WTC11 (cell line): ENCODE measurements at regions not wholly inside any gene's neighbourhood (a gene's known extent, or its start where the extent isn't known, plus 50 kb on each side); places are given as distances from the start of the nearest gene placed in this dataset.

ENCODE experiments used
- ATAC-seq: fragments of 200-7000 bp; cut with Tn5 transposase; 2 replicates; pipeline ENCODE4 v1.10.0; 2021; ENCODE audit warnings: mild to moderate bottlenecking, moderate library complexity
- CTCF ChIA-PET: fragments of 300-600 bp; sonication (Branson Sonifier 250); formaldehyde crosslinking; loops from one replicate; lab custom pipeline; 2021; ENCODE audit warnings: antibody characterized with exemption; lab: Charles Lee
- POLR2A ChIA-PET: fragments of 350-600 bp; sonication (Branson Sonifier 250); formaldehyde crosslinking; loops from one replicate; lab custom pipeline; 2021; ENCODE audit warnings: antibody characterized with exemption; lab: Charles Lee
- DNase-seq: peaks from one replicate; pipeline ENCODE4 v3.0.0; 2021; ENCODE audit warnings: low spot score
- H3K27ac Mint-ChIP-seq: 2 replicates; pipeline ENCODE4 v1.8.0; 2021; ENCODE audit warnings: mixed read lengths
- H3K27me3 Mint-ChIP-seq: 2 replicates; pipeline ENCODE4 v1.8.0; 2021; ENCODE audit warnings: low read depth, mild to moderate bottlenecking, moderate library complexity, mixed read lengths
- H3K36me3 Mint-ChIP-seq: 2 replicates; pipeline ENCODE4 v1.8.0; 2021; ENCODE audit warnings: mixed read lengths
- H3K4me1 Mint-ChIP-seq: 2 replicates; pipeline ENCODE4 v1.8.0; 2022; ENCODE audit warnings: mixed read lengths
- H3K4me3 Mint-ChIP-seq: 2 replicates; pipeline ENCODE4 v1.8.0; 2021; ENCODE audit warnings: mild to moderate bottlenecking, moderate library complexity, mixed read lengths
- H3K9me3 Mint-ChIP-seq: 2 replicates; pipeline ENCODE4 v1.8.0; 2021; ENCODE audit warnings: mixed read lengths
- ARID4B ChIP-seq: sonication (generic); formaldehyde crosslinking; IDR thresholded peaks from 2 replicates; pipeline ENCODE4 v1.8.0; 2023; ENCODE audit warnings: missing genetic modification reagents, mild to moderate bottlenecking, borderline replicate concordance
- ATF1 ChIP-seq: sonication (generic); formaldehyde crosslinking; IDR thresholded peaks from 2 replicates; pipeline ENCODE4 v1.8.1; 2023; ENCODE audit warnings: mild to moderate bottlenecking, moderate library complexity, missing genetic modification reagents
- ATF3 ChIP-seq: sonication (generic); formaldehyde crosslinking; conservative IDR thresholded peaks from 2 replicates; pipeline ENCODE4 v1.8.1; 2022; ENCODE audit warnings: mild to moderate bottlenecking, missing genetic modification reagents
- E2F1 ChIP-seq: sonication (generic); formaldehyde crosslinking; IDR thresholded peaks from 2 replicates; pipeline ENCODE4 v1.8.0; 2022; ENCODE audit warnings: mild to moderate bottlenecking, missing genetic modification reagents
- FOXP4 ChIP-seq: sonication (generic); formaldehyde crosslinking; IDR thresholded peaks from 2 replicates; pipeline ENCODE4 v1.8.0; 2022; ENCODE audit warnings: mild to moderate bottlenecking, missing genetic modification reagents
- RORB ChIP-seq: fragments of 250-450 bp; sonication (Bioruptor Pico); IDR thresholded peaks from 2 replicates; pipeline ENCODE4 v1.9.0; 2021; ENCODE audit warnings: mild to moderate bottlenecking
- ZNF423 ChIP-seq: fragments of 250-450 bp; sonication (Bioruptor Pico); IDR thresholded peaks from 2 replicates; pipeline ENCODE4 v2.1.2; 2022; ENCODE audit warnings: mild to moderate bottlenecking, moderate library complexity
- ZNF425 ChIP-seq: fragments of 250-450 bp; sonication (Bioruptor Pico); conservative IDR thresholded peaks from 2 replicates; pipeline ENCODE4 v1.9.0; 2021; ENCODE audit warnings: mild to moderate bottlenecking
- ZNF532 ChIP-seq: fragments of 250-450 bp; sonication (Bioruptor Pico); IDR thresholded peaks from 2 replicates; pipeline ENCODE4 v1.9.0; 2021; ENCODE audit warnings: mild to moderate bottlenecking, borderline replicate concordance
- TF ChIP-seq, protein P1 (sequence below): sonication (generic); formaldehyde crosslinking; IDR thresholded peaks from 2 replicates; pipeline ENCODE4 v1.8.1; 2022; ENCODE audit warnings: missing genetic modification reagents, borderline replicate concordance

DNA sequence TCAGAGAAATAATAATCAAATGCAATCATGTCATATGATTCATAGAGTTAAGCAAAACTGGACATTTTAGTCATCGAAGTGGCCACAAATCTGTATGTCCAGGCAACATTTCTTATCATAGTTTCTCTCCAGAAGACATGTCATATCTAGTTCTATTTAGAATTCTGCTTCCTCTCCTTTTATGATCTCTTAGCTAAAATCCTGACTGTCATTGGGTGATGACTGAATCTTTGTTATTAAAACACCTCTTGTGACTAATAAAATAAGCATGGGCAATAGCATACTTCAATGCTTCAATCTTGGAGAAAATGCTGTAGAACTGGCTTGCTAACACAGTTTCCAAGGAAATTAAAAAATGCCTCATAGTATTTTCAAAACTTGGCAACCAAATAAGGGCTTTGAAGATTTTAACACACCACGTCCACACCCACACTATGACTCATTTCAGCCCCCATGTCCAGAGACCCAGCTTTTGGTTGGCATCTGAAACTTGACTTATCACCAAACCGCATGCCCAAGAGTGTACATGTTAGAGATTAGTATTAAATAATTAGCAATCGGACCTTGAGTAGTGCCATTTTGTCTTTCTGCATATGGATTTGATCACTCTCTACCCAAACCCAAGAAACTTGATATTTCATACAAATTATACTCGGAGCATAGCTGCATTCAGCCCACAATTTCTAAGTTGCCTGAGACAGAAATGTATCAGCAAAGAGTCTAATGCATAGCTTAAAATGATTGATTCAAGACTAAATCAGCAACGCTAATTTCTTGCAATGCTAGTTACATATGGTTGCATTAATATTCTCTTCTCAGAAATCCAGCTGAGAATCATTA lies 106.5 kb upstream of the ETAA1 start (continued):
- no peak for TF ChIP-seq E2F1 (CRISPR knock-in tag)

DNA sequence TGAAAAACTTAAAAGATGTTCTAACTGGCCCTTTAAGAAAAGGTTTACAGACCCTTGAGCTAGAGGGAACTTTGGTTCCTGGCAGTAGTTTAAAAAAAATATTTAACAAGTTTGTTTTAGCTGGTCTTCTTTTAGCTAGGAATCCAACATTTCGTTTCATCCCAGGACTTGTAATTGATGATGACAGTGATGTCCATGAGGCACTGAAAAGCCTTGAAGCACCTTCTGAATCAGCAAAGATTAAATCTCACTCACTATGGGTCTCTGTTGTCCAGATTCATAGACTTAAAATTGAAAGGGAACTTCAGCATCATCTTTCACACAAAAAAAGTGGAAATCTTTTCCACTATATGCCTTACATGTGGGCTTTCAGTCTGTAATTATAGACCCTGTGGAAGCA lies 102.9 kb upstream of the ETAA1 start:
- Mint-ChIP-seq H3K9me3 (no peaks in the 10 kb centered on the region), H3K27me3 (no peaks in the 10 kb centered on the region), H3K4me3 (no peak overlapping the region), H3K27ac (no peak overlapping the region), H3K4me1 (no peaks in the 10 kb centered on the region), H3K36me3 (no peaks in the 10 kb centered on the region)
- TF ChIP-seq ATF3 (CRISPR knock-in tag) (no peak), ZNF532 (CRISPR knock-in tag) (no peak), ATF1 (CRISPR knock-in tag) (no peak), RORB (CRISPR knock-in tag) (no peak), ZNF425 (CRISPR knock-in tag) (no peak)
- TF ChIP-seq, protein P1, sequence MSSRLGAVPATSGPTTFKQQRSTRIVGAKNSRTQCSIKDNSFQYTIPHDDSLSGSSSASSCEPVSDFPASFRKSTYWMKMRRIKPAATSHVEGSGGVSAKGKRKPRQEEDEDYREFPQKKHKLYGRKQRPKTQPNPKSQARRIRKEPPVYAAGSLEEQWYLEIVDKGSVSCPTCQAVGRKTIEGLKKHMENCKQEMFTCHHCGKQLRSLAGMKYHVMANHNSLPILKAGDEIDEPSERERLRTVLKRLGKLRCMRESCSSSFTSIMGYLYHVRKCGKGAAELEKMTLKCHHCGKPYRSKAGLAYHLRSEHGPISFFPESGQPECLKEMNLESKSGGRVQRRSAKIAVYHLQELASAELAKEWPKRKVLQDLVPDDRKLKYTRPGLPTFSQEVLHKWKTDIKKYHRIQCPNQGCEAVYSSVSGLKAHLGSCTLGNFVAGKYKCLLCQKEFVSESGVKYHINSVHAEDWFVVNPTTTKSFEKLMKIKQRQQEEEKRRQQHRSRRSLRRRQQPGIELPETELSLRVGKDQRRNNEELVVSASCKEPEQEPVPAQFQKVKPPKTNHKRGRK (CRISPR knock-in tag) = no peak
- ChIA-PET POLR2A (no interaction called here), CTCF (no interaction called here)
- DNase-seq (no peak), ATAC-seq (no peak)

DNA sequence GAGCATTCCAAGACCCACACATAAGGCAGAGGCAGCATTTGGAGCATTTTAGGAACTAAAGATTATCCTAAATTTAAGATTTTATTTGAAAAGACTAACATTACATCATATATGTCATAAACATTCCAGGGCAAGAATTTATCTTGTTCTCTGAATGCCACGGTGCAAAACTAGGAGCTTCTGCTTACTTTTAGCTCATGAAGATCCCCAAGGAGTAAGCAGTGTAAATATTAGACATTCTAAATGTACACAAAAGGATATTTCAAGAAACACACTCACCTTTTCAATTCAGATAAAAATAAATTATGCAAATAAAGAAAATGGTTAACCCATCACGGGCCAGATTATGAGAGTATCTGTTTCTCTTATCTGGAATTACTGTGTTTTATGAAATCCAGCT lies 101.7 kb upstream of the ETAA1 start:
- H3K27me3 Mint-ChIP-seq = no peaks in the 10 kb centered on the region
- H3K4me3 Mint-ChIP-seq = no peak overlapping the region
- POLR2A ChIA-PET = no interaction called here
- H3K36me3 Mint-ChIP-seq = no peaks in the 10 kb centered on the region
- H3K9me3 Mint-ChIP-seq = no peaks in the 10 kb centered on the region
- TF ChIP-seq FOXP4 (CRISPR knock-in tag) (no peak), ARID4B (no peak), ZNF423 (CRISPR knock-in tag) (no peak)
- no peaks in the 10 kb centered on the region for H3K4me1 Mint-ChIP-seq
- CTCF ChIA-PET = interaction anchor here (1.2 kb wide), 1 partner anchor 8 kb away, joined by 3 read pairs; no protein-coding TSS in a partner anchor
- DNase-seq (no peak), ATAC-seq (no peak)
- H3K27ac Mint-ChIP-seq = no peak overlapping the region
